DOHH2 (cell line): ENCODE measurements at regions not wholly inside any gene's neighbourhood (a gene's known extent, or its start where the extent isn't known, plus 50 kb on each side); places are given as distances from the start of the nearest gene placed in this dataset.

Source experiments
- EZH2phosphoT487 ChIP-seq: fragments of 200-600 bp; sonication (generic); IDR thresholded peaks from 2 replicates; pipeline ENCODE4 v1.6.1; 2017; ENCODE audit warnings: borderline replicate concordance, mild to moderate bottlenecking, antibody characterized with exemption, low read length, moderate library complexity, mixed read lengths
- TF ChIP-seq, protein P1 (sequence below): fragments of 200-600 bp; sonication (generic); IDR thresholded peaks from one replicate; pipeline ENCODE4 v1.5.1; 2014; ENCODE audit warnings: antibody characterized with exemption, mild to moderate bottlenecking, low read depth, low read length; ENCODE audit not compliant: poor library complexity, severe bottlenecking

- TF ChIP-seq, protein P1, sequence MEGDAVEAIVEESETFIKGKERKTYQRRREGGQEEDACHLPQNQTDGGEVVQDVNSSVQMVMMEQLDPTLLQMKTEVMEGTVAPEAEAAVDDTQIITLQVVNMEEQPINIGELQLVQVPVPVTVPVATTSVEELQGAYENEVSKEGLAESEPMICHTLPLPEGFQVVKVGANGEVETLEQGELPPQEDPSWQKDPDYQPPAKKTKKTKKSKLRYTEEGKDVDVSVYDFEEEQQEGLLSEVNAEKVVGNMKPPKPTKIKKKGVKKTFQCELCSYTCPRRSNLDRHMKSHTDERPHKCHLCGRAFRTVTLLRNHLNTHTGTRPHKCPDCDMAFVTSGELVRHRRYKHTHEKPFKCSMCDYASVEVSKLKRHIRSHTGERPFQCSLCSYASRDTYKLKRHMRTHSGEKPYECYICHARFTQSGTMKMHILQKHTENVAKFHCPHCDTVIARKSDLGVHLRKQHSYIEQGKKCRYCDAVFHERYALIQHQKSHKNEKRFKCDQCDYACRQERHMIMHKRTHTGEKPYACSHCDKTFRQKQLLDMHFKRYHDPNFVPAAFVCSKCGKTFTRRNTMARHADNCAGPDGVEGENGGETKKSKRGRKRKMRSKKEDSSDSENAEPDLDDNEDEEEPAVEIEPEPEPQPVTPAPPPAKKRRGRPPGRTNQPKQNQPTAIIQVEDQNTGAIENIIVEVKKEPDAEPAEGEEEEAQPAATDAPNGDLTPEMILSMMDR: no peak
- TF ChIP-seq EZH2phosphoT487: no peak
Measured at GRCh38 chr4:164251257-164251656, 502.7 kb upstream of the SMIM31 start.
